ENCODE measurements at regions not wholly inside any gene's neighbourhood (a gene's known extent, or its start where the extent isn't known, plus 50 kb on each side); places are given as distances from the start of the nearest gene placed in this dataset.

DNA sequence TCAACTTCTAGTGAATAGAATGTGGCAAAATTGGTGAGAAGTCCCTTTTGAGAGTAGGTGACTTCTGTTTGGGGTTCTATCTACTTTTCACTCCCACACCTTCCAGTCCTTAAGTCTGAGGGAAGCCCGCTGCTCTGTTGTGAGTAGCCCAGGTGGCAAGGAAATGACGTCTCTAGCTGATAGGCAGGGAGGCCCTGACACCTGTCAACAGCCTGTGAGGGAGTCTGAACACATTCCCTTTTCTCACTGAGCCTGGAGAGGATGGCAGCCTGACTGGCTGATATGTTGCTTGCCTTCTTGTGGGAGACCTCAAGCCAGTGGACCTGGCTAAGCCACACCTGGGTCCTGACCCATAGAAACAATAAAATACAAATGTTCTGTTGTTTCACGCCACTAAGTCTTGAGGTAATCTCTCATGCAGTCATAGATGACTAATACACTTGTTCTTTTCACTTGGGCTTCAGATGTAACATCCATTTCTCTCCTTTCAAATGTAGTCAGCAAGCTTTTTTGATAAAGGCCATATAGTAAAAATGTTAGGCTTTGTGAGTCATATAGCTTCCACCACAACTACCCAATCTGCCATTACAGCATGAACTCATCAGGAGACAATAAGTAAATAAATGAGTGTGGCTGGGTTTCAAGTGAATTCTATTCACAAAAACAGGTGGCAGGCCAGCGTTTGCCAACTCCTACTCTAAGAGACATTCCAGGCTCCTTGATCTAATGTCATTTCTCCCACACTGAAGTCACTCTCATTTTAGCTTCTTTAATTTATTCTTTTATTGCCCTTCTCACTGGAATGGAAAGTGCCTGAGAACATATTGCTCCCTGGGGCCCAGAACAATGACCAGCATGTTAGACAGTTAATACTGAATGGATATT lies 265.1 kb upstream of the MAD2L1 start:
- TF ChIP-seq POLR2A (IDR thresholded peaks at IDR 0.05; ENCODE audit: low read length) (no peak), GATA1 (IDR thresholded peaks at IDR 0.05; ENCODE audit: low read depth, low read length) (no peak)
